ENCODE measurements at regions not wholly inside any gene's neighbourhood (a gene's known extent, or its start where the extent isn't known, plus 50 kb on each side); places are given as distances from the start of the nearest gene placed in this dataset.

DNA sequence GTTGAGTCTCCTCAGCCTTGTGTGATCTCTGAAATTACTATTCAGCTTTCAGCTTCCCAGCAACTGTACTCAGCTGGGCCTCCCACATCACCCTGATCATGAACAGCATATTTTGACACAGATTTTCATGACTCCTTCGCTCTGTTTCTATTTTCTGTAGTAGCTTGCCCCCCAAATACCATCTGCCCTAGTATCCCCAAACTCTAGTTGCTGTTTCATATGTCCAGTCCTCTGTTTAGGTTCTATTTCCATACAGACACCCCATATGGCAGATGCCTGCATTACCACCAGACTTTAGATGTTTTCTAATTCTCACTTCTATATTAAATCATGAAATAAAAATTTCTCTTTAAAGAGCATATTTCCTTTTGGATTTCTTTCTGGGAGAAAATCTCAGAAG, 217.2 kb upstream of the ARPP21 start:
- TF ChIP-seq POLR2AphosphoS5 (IDR thresholded peaks at IDR 0.05) (no peak), EP300 (IDR thresholded peaks at IDR 0.05) (no peak), POLR2A (IDR thresholded peaks at IDR 0.05) (no peak)
- TF ChIP-seq, protein P1, sequence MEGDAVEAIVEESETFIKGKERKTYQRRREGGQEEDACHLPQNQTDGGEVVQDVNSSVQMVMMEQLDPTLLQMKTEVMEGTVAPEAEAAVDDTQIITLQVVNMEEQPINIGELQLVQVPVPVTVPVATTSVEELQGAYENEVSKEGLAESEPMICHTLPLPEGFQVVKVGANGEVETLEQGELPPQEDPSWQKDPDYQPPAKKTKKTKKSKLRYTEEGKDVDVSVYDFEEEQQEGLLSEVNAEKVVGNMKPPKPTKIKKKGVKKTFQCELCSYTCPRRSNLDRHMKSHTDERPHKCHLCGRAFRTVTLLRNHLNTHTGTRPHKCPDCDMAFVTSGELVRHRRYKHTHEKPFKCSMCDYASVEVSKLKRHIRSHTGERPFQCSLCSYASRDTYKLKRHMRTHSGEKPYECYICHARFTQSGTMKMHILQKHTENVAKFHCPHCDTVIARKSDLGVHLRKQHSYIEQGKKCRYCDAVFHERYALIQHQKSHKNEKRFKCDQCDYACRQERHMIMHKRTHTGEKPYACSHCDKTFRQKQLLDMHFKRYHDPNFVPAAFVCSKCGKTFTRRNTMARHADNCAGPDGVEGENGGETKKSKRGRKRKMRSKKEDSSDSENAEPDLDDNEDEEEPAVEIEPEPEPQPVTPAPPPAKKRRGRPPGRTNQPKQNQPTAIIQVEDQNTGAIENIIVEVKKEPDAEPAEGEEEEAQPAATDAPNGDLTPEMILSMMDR (IDR thresholded peaks at IDR 0.05): no peak
- no peak overlapping the region for H3K4me3 ChIP-seq
- intact Hi-C loops (cut with DNase I): no loop called here
- no peak overlapping the region for H3K27ac ChIP-seq
- WGBS, 2 donors: 75 to 83% methylated on average over 1 of the region's 1 CpG
- no peaks in the 10 kb centered on the region for H3K4me1 ChIP-seq
- no peaks in the 10 kb centered on the region for H3K27me3 ChIP-seq
- no peak for DNase-seq
- no peaks in the 10 kb centered on the region for H3K9me3 ChIP-seq
- no peaks in the 10 kb centered on the region for H3K36me3 ChIP-seq

DNA sequence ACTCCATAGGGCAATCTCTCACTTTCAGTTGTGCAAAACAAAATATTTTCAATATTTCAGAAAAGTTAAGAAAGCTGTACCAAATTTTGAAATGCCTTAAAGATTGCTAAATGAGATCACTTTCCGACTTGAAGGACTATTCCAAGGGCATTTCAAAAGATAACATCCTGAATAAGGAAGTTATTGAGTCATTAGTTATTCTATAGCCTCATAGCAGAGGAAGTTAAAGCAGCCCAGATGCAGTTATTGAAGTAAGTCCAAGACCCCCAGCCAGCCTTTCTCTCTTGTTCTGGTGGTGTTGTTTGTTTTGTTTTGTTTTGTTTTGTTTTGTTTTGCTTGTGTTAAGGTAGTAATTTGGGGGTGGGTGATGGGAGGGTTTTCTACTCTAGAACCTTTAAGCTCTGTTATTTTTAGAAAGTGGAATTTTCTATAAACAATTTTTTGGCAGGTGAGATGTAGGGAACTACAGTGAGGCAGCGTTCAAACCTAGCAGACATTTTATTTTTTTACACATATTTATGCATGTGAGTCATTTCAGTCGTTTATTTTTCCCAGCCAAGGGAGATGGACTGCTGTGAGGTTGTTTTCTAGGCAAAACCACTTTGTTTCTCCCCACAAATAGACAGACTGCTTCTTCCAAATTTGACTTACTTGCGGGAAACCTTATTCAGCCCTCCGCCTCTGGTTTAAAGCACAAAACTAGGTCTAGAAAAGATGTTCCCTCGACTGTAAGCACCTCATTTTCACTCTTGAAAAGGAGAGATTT, 216.3 kb upstream of the ARPP21 start:
- intact Hi-C loops (cut with DNase I): no loop called here
- Histone ChIP-seq H3K27ac (no peak overlapping the region), H3K4me1 (no peaks in the 10 kb centered on the region), H3K36me3 (no peaks in the 10 kb centered on the region), H3K27me3 (no peaks in the 10 kb centered on the region), H3K9me3 (no peaks in the 10 kb centered on the region), H3K4me3 (no peak overlapping the region)
- TF ChIP-seq POLR2A (IDR thresholded peaks at IDR 0.05) (no peak), EP300 (IDR thresholded peaks at IDR 0.05) (no peak), POLR2AphosphoS5 (IDR thresholded peaks at IDR 0.05) (no peak)
- TF ChIP-seq, protein P1 (IDR thresholded peaks at IDR 0.05): no peak
- WGBS, 2 donors: 49 to 58% methylated on average over 6 of the region's 6 CpGs
- no peak for DNase-seq

DNA sequence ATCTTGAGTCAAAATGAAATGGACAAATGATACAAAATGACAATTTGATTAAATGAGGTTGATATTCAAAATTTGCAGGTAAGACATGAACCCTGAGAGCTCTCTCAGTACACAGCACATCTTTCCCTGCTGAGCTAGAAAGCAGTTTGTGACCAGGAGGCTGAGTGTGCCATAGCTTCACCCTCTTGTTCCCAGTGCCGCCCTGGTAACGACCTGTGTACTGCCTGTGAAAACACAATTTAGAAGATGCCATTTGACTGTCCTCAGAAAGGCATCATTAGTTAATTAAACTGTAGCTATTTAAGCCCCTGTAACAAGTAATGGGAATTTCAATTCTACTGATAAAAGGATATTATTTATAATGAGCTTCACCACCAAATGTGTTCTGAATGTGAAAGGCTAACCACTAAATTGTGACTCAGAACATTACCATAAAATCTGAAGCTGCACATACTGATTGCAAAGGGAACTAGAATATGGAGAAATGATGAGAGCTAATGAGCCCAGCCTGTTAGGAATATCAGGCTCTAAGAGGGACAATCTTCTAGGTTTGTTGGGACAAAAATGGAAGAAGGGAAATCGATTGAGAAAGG, 212.9 kb upstream of the ARPP21 start:
- Histone ChIP-seq H3K4me1 (no peaks in the 10 kb centered on the region), H3K9me3 (no peaks in the 10 kb centered on the region), H3K4me3 (no peak overlapping the region), H3K27me3 (no peaks in the 10 kb centered on the region), H3K27ac (no peak overlapping the region), H3K36me3 (no peaks in the 10 kb centered on the region)
- DNase-seq: no peak
- intact Hi-C loops (cut with DNase I): no loop called here
- TF ChIP-seq EP300 (IDR thresholded peaks at IDR 0.05) (no peak), POLR2A (IDR thresholded peaks at IDR 0.05) (no peak), POLR2AphosphoS5 (IDR thresholded peaks at IDR 0.05) (no peak)
- TF ChIP-seq, protein P1 (IDR thresholded peaks at IDR 0.05): no peak
- 70 to 84% methylated on average over 3 of the region's 3 CpGs for WGBS, 2 donors

DNA sequence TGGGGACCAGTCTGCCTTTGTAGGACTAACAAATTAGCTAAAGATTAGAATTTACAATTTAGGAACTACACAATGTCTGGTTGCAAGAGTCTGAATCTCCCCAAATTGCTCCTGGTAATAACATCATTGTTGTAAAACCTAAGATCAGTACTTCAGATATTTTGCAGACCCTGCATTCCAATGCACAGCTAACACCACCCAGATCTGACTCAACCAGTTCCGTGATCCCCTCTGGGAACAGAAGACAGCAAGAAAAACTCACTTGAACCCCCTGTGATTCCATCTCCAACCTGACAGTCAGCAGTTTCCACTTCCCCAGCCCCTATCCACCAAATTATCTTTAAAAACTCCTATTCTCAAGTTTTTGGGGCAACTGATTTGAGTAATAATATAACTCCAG, 201.9 kb upstream of the ARPP21 start:
- intact Hi-C loops (cut with DNase I): no loop called here
- TF ChIP-seq POLR2AphosphoS5 (IDR thresholded peaks at IDR 0.05) (no peak), POLR2A (IDR thresholded peaks at IDR 0.05) (no peak)
- TF ChIP-seq, protein P1 (IDR thresholded peaks at IDR 0.05): no peak

More for the DNA sequence above, 201.9 kb upstream of the ARPP21 start:
- DNase-seq: no peak
- no peak overlapping the region for H3K4me3 ChIP-seq
- no peaks in the 10 kb centered on the region for H3K36me3 ChIP-seq
- 79 to 88% methylated on average over 1 of the region's 1 CpG for WGBS, 2 donors
- H3K27me3 ChIP-seq: no peaks in the 10 kb centered on the region
- H3K27ac ChIP-seq: no peak overlapping the region
- H3K9me3 ChIP-seq: peaks cover 0 to 2% (median 0%) of the 10 kb centered on the region in 4 donors
- no peaks in the 10 kb centered on the region for H3K4me1 ChIP-seq

All from sigmoid colon (tissue), 6 donors.